ENCODE measurements at regions not wholly inside any gene's neighbourhood (a gene's known extent, or its start where the extent isn't known, plus 50 kb on each side); places are given as distances from the start of the nearest gene placed in this dataset.
"Not testable (repeated sequence)": the region's sequence is repeated elsewhere in the genome, so short reads cannot be mapped to it uniquely, and the experiment has no call there.

- not testable (repeated sequence) for TF ChIP-seq SUZ12 (IDR thresholded peaks at IDR 0.05; ENCODE audit: extremely low read depth, insufficient read depth, insufficient read length); YY1 (IDR thresholded peaks at IDR 0.05; ENCODE audit: insufficient read depth, insufficient read length); ZNF274 (IDR thresholded peaks at IDR 0.05; ENCODE audit: low read depth, low read length)
Measured at GRCh38 chr4:153106736-153107135, 97.5 kb upstream of the TRIM2 start.
